ENCODE measurements at regions not wholly inside any gene's neighbourhood (a gene's known extent, or its start where the extent isn't known, plus 50 kb on each side); places are given as distances from the start of the nearest gene placed in this dataset.

DNA sequence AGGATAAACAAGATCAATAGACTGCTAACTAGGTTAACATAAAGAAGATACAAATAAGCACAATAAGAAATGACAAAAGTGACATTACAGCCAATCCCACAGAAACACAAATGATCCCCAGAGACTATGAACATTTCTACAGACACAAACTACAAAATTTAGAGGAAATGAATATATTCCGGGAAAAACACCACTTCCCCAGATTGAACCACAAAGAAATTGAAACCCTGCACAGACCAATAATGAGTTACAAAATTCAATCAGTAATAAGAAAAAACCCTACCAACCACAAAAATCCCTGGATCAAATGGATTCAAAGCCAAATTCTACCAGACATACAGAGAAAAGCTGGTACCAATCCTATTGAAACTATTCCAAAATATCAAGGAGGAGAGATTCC lies 232.4 kb upstream of the RBMS1 start:
- no peak overlapping the region for H3K4me3 ChIP-seq (ENCODE audit: low read depth in 1 of 3, low read length in 3 of 3)
- no peaks in the 10 kb centered on the region for H3K27me3 ChIP-seq (ENCODE audit: control insufficient read depth in 3 of 3, insufficient read depth in 3 of 3, low read length in 3 of 3)
- FAIRE-seq (no peak), DNase-seq (no peak)
- no peaks in the 10 kb centered on the region for H3K36me3 ChIP-seq (ENCODE audit: control insufficient read depth in 3 of 3, insufficient read depth in 2 of 3, low read depth in 1 of 3, low read length in 3 of 3)
- 0 to 69% (median 63%) methylated on average over 1 of the region's 1 CpG for WGBS, 3 donors
- no peak overlapping the region for H3K27ac ChIP-seq (ENCODE audit: low read depth in 1 of 3, low read length in 2 of 3)
- H3K9me3 ChIP-seq (ENCODE audit: control insufficient read depth in 2 of 2, insufficient read depth in 1 of 2, low read depth in 1 of 2, low read length in 1 of 2) = no peaks in the 10 kb centered on the region
- no peaks in the 10 kb centered on the region for H3K4me1 ChIP-seq (ENCODE audit: control insufficient read depth in 3 of 3, insufficient read depth in 2 of 3, low read depth in 1 of 3, low read length in 2 of 3)

DNA sequence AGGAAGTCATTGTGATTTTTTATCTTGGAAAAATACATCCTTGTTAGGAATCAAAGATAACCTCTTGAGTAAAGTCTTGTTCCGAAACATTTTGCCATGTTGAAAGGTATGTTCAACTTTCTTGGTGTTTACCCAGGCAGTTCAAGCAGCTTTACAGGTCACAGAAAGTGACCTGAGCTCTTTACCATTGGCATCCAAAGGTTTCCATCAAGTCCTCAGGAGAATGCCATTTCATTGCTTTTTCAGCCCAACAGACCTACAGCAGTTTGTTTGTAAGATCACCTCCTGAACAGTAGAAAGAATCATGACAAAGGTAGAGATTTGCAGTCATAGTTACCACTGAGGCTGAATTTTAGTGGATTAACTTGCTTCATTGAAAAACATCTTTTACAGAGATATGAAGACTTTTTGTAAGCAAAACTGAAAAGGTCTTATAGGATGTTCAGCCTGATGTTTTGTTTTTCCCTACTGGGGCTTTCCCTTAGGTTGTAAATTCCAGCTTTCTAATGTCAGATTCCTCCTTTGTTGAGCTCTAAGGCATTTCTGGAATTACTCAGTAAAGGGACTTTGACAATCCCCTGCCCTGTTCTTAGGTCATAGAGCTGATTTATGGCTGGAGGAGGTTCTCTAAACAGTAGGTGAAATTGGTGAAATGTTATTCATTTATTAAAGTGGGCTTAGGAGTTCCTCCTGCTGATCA lies 236.8 kb upstream of the RBMS1 start:
- no peaks in the 10 kb centered on the region for H3K9me3 ChIP-seq (ENCODE audit: control insufficient read depth in 2 of 2, insufficient read depth in 1 of 2, low read depth in 1 of 2, low read length in 1 of 2)
- no peak overlapping the region for H3K27ac ChIP-seq (ENCODE audit: low read depth in 1 of 3, low read length in 2 of 3)
- H3K4me1 ChIP-seq (ENCODE audit: control insufficient read depth in 3 of 3, insufficient read depth in 2 of 3, low read depth in 1 of 3, low read length in 2 of 3) = no peaks in the 10 kb centered on the region
- no peaks in the 10 kb centered on the region for H3K27me3 ChIP-seq (ENCODE audit: control insufficient read depth in 3 of 3, insufficient read depth in 3 of 3, low read length in 3 of 3)
- no peaks in the 10 kb centered on the region for H3K36me3 ChIP-seq (ENCODE audit: control insufficient read depth in 3 of 3, insufficient read depth in 2 of 3, low read depth in 1 of 3, low read length in 3 of 3)
- no peak for FAIRE-seq
- no peak overlapping the region for H3K4me3 ChIP-seq (ENCODE audit: low read depth in 1 of 3, low read length in 3 of 3)
- DNase-seq = no peak
- 47 to 61% (median 59%) methylated on average over 1 of the region's 1 CpG for WGBS, 3 donors

DNA sequence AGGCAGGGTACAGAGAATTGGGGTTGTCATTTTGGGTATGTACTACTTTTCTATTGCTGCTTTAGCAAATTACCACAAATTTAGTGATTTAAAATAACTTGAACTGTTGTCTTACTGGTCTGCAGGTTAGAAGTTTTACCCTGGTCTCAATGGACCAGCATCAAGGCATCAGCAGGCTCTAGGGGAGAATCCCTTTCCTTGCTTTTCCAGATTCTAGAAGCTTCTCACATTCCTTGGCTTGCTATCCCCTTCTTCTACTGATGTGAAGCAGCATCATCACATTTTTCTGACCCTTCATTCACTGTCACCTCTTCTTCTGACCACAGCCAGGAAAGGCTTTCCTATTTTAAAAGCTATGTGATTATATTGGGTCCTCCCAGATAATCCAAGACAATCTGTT lies 237.8 kb upstream of the RBMS1 start:
- FAIRE-seq (no peak), DNase-seq (no peak)
- Histone ChIP-seq H3K27me3 (ENCODE audit: control insufficient read depth in 3 of 3, insufficient read depth in 3 of 3, low read length in 3 of 3) (no peaks in the 10 kb centered on the region), H3K4me3 (ENCODE audit: low read depth in 1 of 3, low read length in 3 of 3) (no peak overlapping the region), H3K4me1 (ENCODE audit: control insufficient read depth in 3 of 3, insufficient read depth in 2 of 3, low read depth in 1 of 3, low read length in 2 of 3) (no peaks in the 10 kb centered on the region), H3K27ac (ENCODE audit: low read depth in 1 of 3, low read length in 2 of 3) (no peak overlapping the region), H3K9me3 (ENCODE audit: control insufficient read depth in 2 of 2, insufficient read depth in 1 of 2, low read depth in 1 of 2, low read length in 1 of 2) (no peaks in the 10 kb centered on the region), H3K36me3 (ENCODE audit: control insufficient read depth in 3 of 3, insufficient read depth in 2 of 3, low read depth in 1 of 3, low read length in 3 of 3) (no peaks in the 10 kb centered on the region)

DNA sequence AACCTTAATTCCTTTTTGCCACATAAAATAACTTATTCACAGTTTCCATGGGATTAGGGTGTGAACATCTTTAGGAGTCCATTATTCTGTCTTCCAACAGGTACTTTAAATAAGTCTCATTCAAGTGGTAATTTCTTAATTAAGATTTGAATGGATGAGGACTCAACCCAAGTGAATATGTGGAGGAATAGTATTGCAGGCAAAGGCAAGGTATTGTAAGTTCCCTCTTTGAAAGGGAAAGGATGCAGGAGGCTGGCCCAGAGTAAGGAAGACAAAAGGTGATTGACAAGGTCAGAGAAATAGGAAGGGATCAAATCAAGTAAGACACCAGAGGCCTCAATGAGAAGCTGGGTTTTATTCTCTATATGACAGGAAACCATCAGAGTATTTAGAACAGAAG lies 238.2 kb upstream of the RBMS1 start:
- DNase-seq = no peak
- Histone ChIP-seq H3K27me3 (ENCODE audit: control insufficient read depth in 3 of 3, insufficient read depth in 3 of 3, low read length in 3 of 3) (no peaks in the 10 kb centered on the region), H3K27ac (ENCODE audit: low read depth in 1 of 3, low read length in 2 of 3) (no peak overlapping the region), H3K9me3 (ENCODE audit: control insufficient read depth in 2 of 2, insufficient read depth in 1 of 2, low read depth in 1 of 2, low read length in 1 of 2) (no peaks in the 10 kb centered on the region), H3K4me1 (ENCODE audit: control insufficient read depth in 3 of 3, insufficient read depth in 2 of 3, low read depth in 1 of 3, low read length in 2 of 3) (no peaks in the 10 kb centered on the region), H3K4me3 (ENCODE audit: low read depth in 1 of 3, low read length in 3 of 3) (no peak overlapping the region), H3K36me3 (ENCODE audit: control insufficient read depth in 3 of 3, insufficient read depth in 2 of 3, low read depth in 1 of 3, low read length in 3 of 3) (no peaks in the 10 kb centered on the region)
- no peak for FAIRE-seq

DNA sequence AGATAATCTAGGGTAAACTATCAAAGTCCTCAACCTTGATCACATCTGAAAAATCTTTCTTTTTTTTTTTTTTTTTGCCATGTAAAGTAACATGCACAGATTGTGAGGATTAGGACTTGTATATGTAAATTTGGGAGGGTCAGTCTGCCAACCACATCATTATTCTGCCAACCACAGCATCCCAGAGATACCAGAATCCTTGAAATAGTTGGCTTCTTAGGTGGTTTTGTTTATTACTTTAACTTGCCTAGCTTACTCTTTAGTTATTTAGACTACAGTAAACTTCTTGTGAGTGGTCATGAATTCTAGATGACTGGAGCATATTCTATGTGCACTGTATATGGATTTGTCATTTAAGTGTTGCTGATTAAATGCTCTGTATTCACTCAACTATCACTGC lies 242.1 kb upstream of the RBMS1 start:
- no peaks in the 10 kb centered on the region for H3K36me3 ChIP-seq (ENCODE audit: control insufficient read depth in 3 of 3, insufficient read depth in 2 of 3, low read depth in 1 of 3, low read length in 3 of 3)
- FAIRE-seq (no peak), DNase-seq (no peak)
- H3K9me3 ChIP-seq (ENCODE audit: control insufficient read depth in 2 of 2, insufficient read depth in 1 of 2, low read depth in 1 of 2, low read length in 1 of 2) = no peaks in the 10 kb centered on the region
- H3K4me3 ChIP-seq (ENCODE audit: low read depth in 1 of 3, low read length in 3 of 3) = no peak overlapping the region
- H3K27me3 ChIP-seq (ENCODE audit: control insufficient read depth in 3 of 3, insufficient read depth in 3 of 3, low read length in 3 of 3) = no peaks in the 10 kb centered on the region
- no peak overlapping the region for H3K27ac ChIP-seq (ENCODE audit: low read depth in 1 of 3, low read length in 2 of 3)
- H3K4me1 ChIP-seq (ENCODE audit: control insufficient read depth in 3 of 3, insufficient read depth in 2 of 3, low read depth in 1 of 3, low read length in 2 of 3) = no peaks in the 10 kb centered on the region

DNA sequence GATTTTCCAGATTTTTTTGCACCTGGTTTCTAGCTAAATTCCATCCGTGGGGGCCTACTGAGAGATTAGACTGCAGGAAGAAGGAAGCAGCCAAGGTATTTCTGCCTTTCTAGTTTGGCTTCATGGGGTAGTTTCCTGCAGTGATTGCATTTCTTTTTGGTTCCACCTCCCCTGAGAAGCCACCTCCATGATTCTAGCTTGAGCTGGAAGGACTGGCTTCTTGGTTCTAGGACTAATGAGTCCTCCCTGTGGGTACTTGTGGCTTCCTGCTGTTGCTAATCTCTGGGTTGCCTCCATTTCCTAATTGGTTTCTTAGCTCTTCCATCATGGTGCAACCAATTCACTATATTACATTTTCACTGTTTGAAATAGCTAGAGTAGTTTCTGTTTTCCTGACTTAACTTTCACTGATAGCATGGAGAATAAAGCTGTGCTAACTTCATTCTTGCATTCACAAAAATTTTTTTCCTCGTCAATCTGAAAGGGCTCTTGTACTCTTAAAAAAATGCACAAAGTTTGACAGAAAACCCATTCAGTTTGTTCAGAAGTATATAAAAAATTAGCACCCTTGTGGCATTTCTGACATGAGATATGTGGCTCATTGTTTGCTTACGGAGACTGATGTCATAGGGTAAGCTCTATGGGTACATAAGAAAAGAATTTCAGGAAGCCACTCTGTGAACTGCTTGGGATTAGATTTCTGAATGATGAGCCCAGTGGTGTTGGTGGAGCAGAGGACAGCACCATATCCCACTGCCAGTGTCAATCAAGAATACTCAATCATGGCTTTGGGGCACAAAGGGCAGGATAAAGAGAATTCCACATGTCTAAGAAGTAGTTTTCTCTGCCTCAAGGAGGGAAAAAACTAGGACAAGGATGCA lies 242.8 kb upstream of the RBMS1 start:
- Histone ChIP-seq H3K9me3 (ENCODE audit: control insufficient read depth in 2 of 2, insufficient read depth in 1 of 2, low read depth in 1 of 2, low read length in 1 of 2) (no peaks in the 10 kb centered on the region), H3K4me3 (ENCODE audit: low read depth in 1 of 3, low read length in 3 of 3) (no peak overlapping the region), H3K36me3 (ENCODE audit: control insufficient read depth in 3 of 3, insufficient read depth in 2 of 3, low read depth in 1 of 3, low read length in 3 of 3) (no peaks in the 10 kb centered on the region), H3K27ac (ENCODE audit: low read depth in 1 of 3, low read length in 2 of 3) (no peak overlapping the region), H3K4me1 (ENCODE audit: control insufficient read depth in 3 of 3, insufficient read depth in 2 of 3, low read depth in 1 of 3, low read length in 2 of 3) (no peaks in the 10 kb centered on the region), H3K27me3 (ENCODE audit: control insufficient read depth in 3 of 3, insufficient read depth in 3 of 3, low read length in 3 of 3) (no peaks in the 10 kb centered on the region)
- WGBS, 3 donors = 66 to 84% (median 78%) methylated on average over 3 of the region's 3 CpGs
- FAIRE-seq (no peak), DNase-seq (no peak)

DNA sequence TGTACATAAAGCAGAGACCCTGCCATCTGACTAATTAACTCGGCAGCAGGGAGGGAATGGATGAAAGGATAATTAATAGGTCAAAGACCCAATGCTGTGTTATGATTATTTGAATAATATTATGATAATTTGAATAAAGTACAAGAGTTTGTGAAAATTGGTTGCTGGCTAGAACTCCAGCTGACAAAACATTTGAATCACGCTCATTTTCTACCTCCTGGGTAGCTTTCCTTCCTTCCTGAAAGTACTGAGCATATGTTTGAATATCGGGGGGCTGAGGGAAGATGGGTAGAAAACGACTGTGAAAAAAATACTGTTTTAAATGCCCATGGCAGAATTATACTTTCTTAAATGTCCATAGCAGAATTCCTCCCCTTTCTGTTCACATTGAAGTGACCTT lies 243.6 kb upstream of the RBMS1 start:
- Histone ChIP-seq H3K27ac (ENCODE audit: low read depth in 1 of 3, low read length in 2 of 3) (no peak overlapping the region), H3K4me1 (ENCODE audit: control insufficient read depth in 3 of 3, insufficient read depth in 2 of 3, low read depth in 1 of 3, low read length in 2 of 3) (no peaks in the 10 kb centered on the region), H3K4me3 (ENCODE audit: low read depth in 1 of 3, low read length in 3 of 3) (no peak overlapping the region), H3K9me3 (ENCODE audit: control insufficient read depth in 2 of 2, insufficient read depth in 1 of 2, low read depth in 1 of 2, low read length in 1 of 2) (no peaks in the 10 kb centered on the region), H3K27me3 (ENCODE audit: control insufficient read depth in 3 of 3, insufficient read depth in 3 of 3, low read length in 3 of 3) (no peaks in the 10 kb centered on the region), H3K36me3 (ENCODE audit: control insufficient read depth in 3 of 3, insufficient read depth in 2 of 3, low read depth in 1 of 3, low read length in 3 of 3) (no peaks in the 10 kb centered on the region)
- no peak for FAIRE-seq
- 61 to 64% (median 64%) methylated on average over 4 of the region's 4 CpGs for WGBS, 3 donors
- no peak for DNase-seq

DNA sequence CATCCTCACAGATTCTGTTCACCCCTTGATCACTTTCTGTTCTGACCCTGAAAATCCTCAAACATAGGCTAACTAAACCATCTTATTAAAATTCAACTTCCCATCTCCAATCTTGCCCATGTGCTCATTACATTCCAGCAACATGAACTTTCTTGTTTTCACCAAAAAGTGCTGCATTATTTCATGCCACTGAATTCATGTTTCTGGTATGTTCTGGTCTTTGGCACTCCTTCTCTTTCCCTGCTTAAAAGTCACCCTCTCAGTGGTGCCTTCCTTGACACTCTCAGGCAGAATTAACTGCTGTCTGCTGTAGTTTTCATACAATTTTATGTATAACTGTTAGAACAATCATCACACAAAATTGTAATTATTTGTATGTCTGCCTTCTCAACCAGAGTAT lies 247.7 kb upstream of the RBMS1 start:
- DNase-seq (no peak), FAIRE-seq (no peak)
- Histone ChIP-seq H3K4me1 (ENCODE audit: control insufficient read depth in 3 of 3, insufficient read depth in 2 of 3, low read depth in 1 of 3, low read length in 2 of 3) (no peaks in the 10 kb centered on the region), H3K27me3 (ENCODE audit: control insufficient read depth in 3 of 3, insufficient read depth in 3 of 3, low read length in 3 of 3) (no peaks in the 10 kb centered on the region), H3K9me3 (ENCODE audit: control insufficient read depth in 2 of 2, insufficient read depth in 1 of 2, low read depth in 1 of 2, low read length in 1 of 2) (no peaks in the 10 kb centered on the region), H3K4me3 (ENCODE audit: low read depth in 1 of 3, low read length in 3 of 3) (no peak overlapping the region), H3K27ac (ENCODE audit: low read depth in 1 of 3, low read length in 2 of 3) (no peak overlapping the region), H3K36me3 (ENCODE audit: control insufficient read depth in 3 of 3, insufficient read depth in 2 of 3, low read depth in 1 of 3, low read length in 3 of 3) (no peaks in the 10 kb centered on the region)

DNA sequence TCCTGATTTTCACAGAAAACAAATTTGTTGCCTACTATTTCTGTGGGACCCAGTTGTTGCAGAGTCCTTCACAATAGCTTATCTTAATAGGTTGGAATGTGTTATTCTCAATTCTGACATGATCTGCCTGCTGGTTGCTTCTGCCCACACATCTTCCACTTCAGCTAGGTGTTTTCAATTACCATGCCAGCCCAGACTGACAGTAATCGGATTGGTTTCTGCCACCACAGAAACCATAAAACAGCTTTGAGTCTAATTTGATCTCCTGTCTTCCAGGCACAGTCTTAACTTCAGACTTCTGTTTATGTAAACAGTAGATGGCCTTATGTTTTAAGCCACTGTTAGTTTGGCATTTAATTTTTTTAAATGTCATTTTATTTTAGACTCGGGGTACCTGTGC lies 248.2 kb upstream of the RBMS1 start:
- H3K36me3 ChIP-seq (ENCODE audit: control insufficient read depth in 3 of 3, insufficient read depth in 2 of 3, low read depth in 1 of 3, low read length in 3 of 3) = no peaks in the 10 kb centered on the region
- DNase-seq (no peak), FAIRE-seq (no peak)
- H3K9me3 ChIP-seq (ENCODE audit: control insufficient read depth in 2 of 2, insufficient read depth in 1 of 2, low read depth in 1 of 2, low read length in 1 of 2) = no peaks in the 10 kb centered on the region
- no peaks in the 10 kb centered on the region for H3K4me1 ChIP-seq (ENCODE audit: control insufficient read depth in 3 of 3, insufficient read depth in 2 of 3, low read depth in 1 of 3, low read length in 2 of 3)
- 72 to 79% (median 74%) methylated on average over 2 of the region's 2 CpGs for WGBS, 3 donors
- no peak overlapping the region for H3K27ac ChIP-seq (ENCODE audit: low read depth in 1 of 3, low read length in 2 of 3)
- no peaks in the 10 kb centered on the region for H3K27me3 ChIP-seq (ENCODE audit: control insufficient read depth in 3 of 3, insufficient read depth in 3 of 3, low read length in 3 of 3)
- H3K4me3 ChIP-seq (ENCODE audit: low read depth in 1 of 3, low read length in 3 of 3) = no peak overlapping the region
